Glutamatergic neuron (in vitro differentiated cells): ENCODE measurements at regions not wholly inside any gene's neighbourhood (a gene's known extent, or its start where the extent isn't known, plus 50 kb on each side); places are given as distances from the start of the nearest gene placed in this dataset.

Experiments
- DNase-seq: peaks from one replicate; pipeline ENCODE4 v3.0.0; 2022
- H3K27ac Mint-ChIP-seq: one replicate; pipeline ENCODE4 v1.8.0; 2020; ENCODE audit warnings: mild to moderate bottlenecking, mixed read lengths, inconsistent platforms; ENCODE audit not compliant: unreplicated experiment
- H3K27me3 Mint-ChIP-seq: one replicate; pipeline ENCODE4 v1.8.0; 2020; ENCODE audit warnings: mild to moderate bottlenecking, moderate library complexity, mixed read lengths, inconsistent platforms; ENCODE audit not compliant: unreplicated experiment
- H3K36me3 Mint-ChIP-seq: one replicate; pipeline ENCODE4 v1.8.0; 2020; ENCODE audit warnings: mild to moderate bottlenecking, mixed read lengths, inconsistent platforms; ENCODE audit not compliant: unreplicated experiment
- H3K4me1 Mint-ChIP-seq: one replicate; pipeline ENCODE4 v1.8.0; 2020; ENCODE audit warnings: mild to moderate bottlenecking, low read depth, mixed read lengths, inconsistent platforms; ENCODE audit not compliant: unreplicated experiment
- H3K4me3 Mint-ChIP-seq: one replicate; pipeline ENCODE4 v1.8.0; 2020; ENCODE audit warnings: mild to moderate bottlenecking, mixed read lengths, inconsistent platforms; ENCODE audit not compliant: unreplicated experiment
- H3K9me3 Mint-ChIP-seq: one replicate; pipeline ENCODE4 v1.8.0; 2020; ENCODE audit warnings: mild to moderate bottlenecking, moderate library complexity, mixed read lengths, inconsistent platforms; ENCODE audit not compliant: unreplicated experiment
- CTCF ChIP-seq: fragments of 200-600 bp; sonication (generic); IDR thresholded peaks from one replicate; pipeline ENCODE4 v1.5.0; 2021; ENCODE audit not compliant: partially characterized antibody, unreplicated experiment

- peaks cover 3% of the 10 kb centered on the region for H3K9me3 Mint-ChIP-seq
- no peak overlapping the region for H3K27ac Mint-ChIP-seq
- no peak overlapping the region for H3K4me3 Mint-ChIP-seq
- peaks cover 2% of the 10 kb centered on the region for H3K4me1 Mint-ChIP-seq
- TF ChIP-seq CTCF, result no peak
- H3K36me3 Mint-ChIP-seq, result no peaks in the 10 kb centered on the region
- DNase-seq, result no peak
- no peaks in the 10 kb centered on the region for H3K27me3 Mint-ChIP-seq
Measured at GRCh38 chr2:117603060-117603459, 211.4 kb upstream of the DDX18 start.

- TF ChIP-seq CTCF, result no peak
- Mint-ChIP-seq H3K36me3 (no peaks in the 10 kb centered on the region), H3K27me3 (no peaks in the 10 kb centered on the region), H3K4me3 (no peak overlapping the region), H3K4me1 (peaks cover 2% of the 10 kb centered on the region), H3K9me3 (peaks cover 3% of the 10 kb centered on the region), H3K27ac (no peak overlapping the region)
- DNase-seq, result no peak
Measured at GRCh38 chr2:117603567-117603966, 210.9 kb upstream of the DDX18 start.

GRCh38 chr2:117607202-117607601 lies 207.3 kb upstream of the DDX18 start:
- H3K27me3 Mint-ChIP-seq, result no peaks in the 10 kb centered on the region
- no peak overlapping the region for H3K4me3 Mint-ChIP-seq
- H3K36me3 Mint-ChIP-seq, result no peaks in the 10 kb centered on the region
- no peaks in the 10 kb centered on the region for H3K9me3 Mint-ChIP-seq
- DNase-seq, result no peak
- no peak for TF ChIP-seq CTCF
- H3K27ac Mint-ChIP-seq, result no peak overlapping the region
- H3K4me1 Mint-ChIP-seq, result peaks cover 2% of the 10 kb centered on the region

- no peaks in the 10 kb centered on the region for H3K4me1 Mint-ChIP-seq
- no peak overlapping the region for H3K4me3 Mint-ChIP-seq
- no peak for TF ChIP-seq CTCF
- H3K27me3 Mint-ChIP-seq, result peaks cover 3% of the 10 kb centered on the region
- no peaks in the 10 kb centered on the region for H3K9me3 Mint-ChIP-seq
- DNase-seq, result no peak
- H3K36me3 Mint-ChIP-seq, result no peaks in the 10 kb centered on the region
- no peak overlapping the region for H3K27ac Mint-ChIP-seq
Measured at GRCh38 chr2:117613101-117613500, 201.4 kb upstream of the DDX18 start.

- no peaks in the 10 kb centered on the region for H3K4me1 Mint-ChIP-seq
- no peak overlapping the region for H3K4me3 Mint-ChIP-seq
- H3K36me3 Mint-ChIP-seq, result no peaks in the 10 kb centered on the region
- H3K27me3 Mint-ChIP-seq, result peaks cover 3% of the 10 kb centered on the region
- no peak overlapping the region for H3K27ac Mint-ChIP-seq
- no peaks in the 10 kb centered on the region for H3K9me3 Mint-ChIP-seq
- no peak for TF ChIP-seq CTCF
- no peak for DNase-seq
Measured at GRCh38 chr2:117614296-117614695, 200.2 kb upstream of the DDX18 start.
